Lung (tissue), 11 donors: ENCODE measurements at regions not wholly inside any gene's neighbourhood (a gene's known extent, or its start where the extent isn't known, plus 50 kb on each side); places are given as distances from the start of the nearest gene placed in this dataset.
A peak's percentile ranks its signal among the peaks of the same experiment; 100 is the strongest.

Experiments used
- ATAC-seq: fragments of 200-7000 bp; cut with Tn5 transposase; one replicate; pipeline ENCODE4 v1.9.1; 2020; ENCODE audit warnings: moderate number of reproducible peaks; ENCODE audit not compliant: insufficient read depth, low FRiP score
- DNase-seq, 3 donors: peaks; one replicate each; pipeline ENCODE4 v3.0.0-alpha.2; 2013 to 2017
- H3K27ac ChIP-seq, 2 donors: one replicate each; pipeline ENCODE4 v1.5.1; 2013; ENCODE audit warnings: mild to moderate bottlenecking in 2 of 2, moderate library complexity in 2 of 2, control low read depth in 1 of 2, inconsistent platforms in 1 of 2, low read depth in 1 of 2, low read length in 1 of 2
- H3K27me3 ChIP-seq, 3 donors: one replicate each; pipeline ENCODE4 v1.5.1; 2013; ENCODE audit warnings: low read length in 2 of 3; ENCODE audit not compliant: control insufficient read depth in 3 of 3, insufficient read depth in 3 of 3
- H3K36me3 ChIP-seq, 4 donors: one replicate each; pipeline ENCODE4 v1.5.1; 2013; ENCODE audit warnings: low read length in 4 of 4, mild to moderate bottlenecking in 1 of 4, moderate library complexity in 1 of 4; ENCODE audit not compliant: control insufficient read depth in 4 of 4, insufficient read depth in 4 of 4
- H3K4me1 ChIP-seq, 5 donors: one replicate each; pipeline ENCODE4 v1.5.1; 2013; ENCODE audit warnings: low read length in 5 of 5, mild to moderate bottlenecking in 2 of 5, moderate library complexity in 1 of 5; ENCODE audit not compliant: control insufficient read depth in 5 of 5, insufficient read depth in 5 of 5
- H3K4me3 ChIP-seq: one replicate; pipeline ENCODE4 v1.5.1; 2013; ENCODE audit warnings: mild to moderate bottlenecking, control low read depth, moderate library complexity
- H3K9ac ChIP-seq, 2 donors: one replicate each; pipeline ENCODE4 v1.5.1; 2013; ENCODE audit warnings: low read length in 2 of 2, control low read depth in 1 of 2; ENCODE audit not compliant: insufficient read depth in 1 of 2
- H3K9me3 ChIP-seq, 4 donors: one replicate each; pipeline ENCODE4 v1.5.1; 2013; ENCODE audit warnings: low read length in 3 of 4, mild to moderate bottlenecking in 1 of 4, moderate library complexity in 1 of 4; ENCODE audit not compliant: control insufficient read depth in 4 of 4, insufficient read depth in 3 of 4
- CTCF ChIP-seq: IDR thresholded peaks from 2 replicates; pipeline ENCODE4 v1.5.1; 2012; ENCODE audit warnings: mild to moderate bottlenecking; ENCODE audit errors: control extremely low read depth, extremely low read depth
- WGBS, 2 donors: extraction: QIAGEN DNeasy Blood & Tissue Kit; methylation state at CpG; one replicate each; pipeline ENCODE4 v1.1.7; 2013; 5-methylcytosine and 5-hydroxymethylcytosine counted together
- donor health status: control.
- donor health status: control.
- donor health status: Bipolar disorder and iron deficiency.
- donor health status: healthy.
- donor health status: DM: yes; HTN: yes; CAD: no.

GRCh38 chr18:72652990-72653593 lies 109.0 kb upstream of the CBLN2 start:
- Histone ChIP-seq H3K9me3 (no peaks in the 10 kb centered on the region), H3K27ac (no peak overlapping the region), H3K27me3 (no peaks in the 10 kb centered on the region), H3K9ac (no peak overlapping the region), H3K4me3 (no peak overlapping the region), H3K4me1 (no peaks in the 10 kb centered on the region), H3K36me3 (no peaks in the 10 kb centered on the region)
- 64 to 67% methylated on average over 3 of the region's 3 CpGs for WGBS, 2 donors
- TF ChIP-seq CTCF = no peak
- ATAC-seq = no peak
- peak in 2 of 3 donors; percentile 12 to 25 for DNase-seq

GRCh38 chr18:72651033-72651432 lies 106.9 kb upstream of the CBLN2 start:
- no peak overlapping the region for H3K4me3 ChIP-seq
- 76 to 80% methylated on average over 5 of the region's 5 CpGs for WGBS, 2 donors
- no peaks in the 10 kb centered on the region for H3K9me3 ChIP-seq
- H3K36me3 ChIP-seq = no peaks in the 10 kb centered on the region
- no peaks in the 10 kb centered on the region for H3K27me3 ChIP-seq
- no peaks in the 10 kb centered on the region for H3K4me1 ChIP-seq
- no peak overlapping the region for H3K9ac ChIP-seq
- DNase-seq (no peak), ATAC-seq (no peak)
- no peak overlapping the region for H3K27ac ChIP-seq
- no peak for TF ChIP-seq CTCF

- H3K27ac ChIP-seq = no peak overlapping the region
- H3K27me3 ChIP-seq = no peaks in the 10 kb centered on the region
- H3K36me3 ChIP-seq = no peaks in the 10 kb centered on the region
- H3K4me3 ChIP-seq = no peak overlapping the region
- H3K9ac ChIP-seq = no peak overlapping the region
- ATAC-seq = no peak
- DNase-seq = no peak
- H3K9me3 ChIP-seq = no peaks in the 10 kb centered on the region
- TF ChIP-seq CTCF = no peak
- no peaks in the 10 kb centered on the region for H3K4me1 ChIP-seq
Observed at GRCh38 chr18:72648481-72648960, 104.4 kb upstream of the CBLN2 start.

GRCh38 chr18:72648079-72648478 lies 103.9 kb upstream of the CBLN2 start:
- Histone ChIP-seq H3K4me3 (no peak overlapping the region), H3K27me3 (no peaks in the 10 kb centered on the region), H3K9ac (no peak overlapping the region), H3K4me1 (no peaks in the 10 kb centered on the region), H3K27ac (no peak overlapping the region), H3K9me3 (no peaks in the 10 kb centered on the region), H3K36me3 (no peaks in the 10 kb centered on the region)
- DNase-seq = no peak
- no peak for ATAC-seq
- no peak for TF ChIP-seq CTCF
- 80 to 84% methylated on average over 3 of the region's 3 CpGs for WGBS, 2 donors
